Fibroblast of lung (primary cell): ENCODE measurements at regions not wholly inside any gene's neighbourhood (a gene's known extent, or its start where the extent isn't known, plus 50 kb on each side); places are given as distances from the start of the nearest gene placed in this dataset.

Experiments used
- CTCF ChIP-seq, 2 donors: IDR thresholded peaks in 1 of 2; conservative IDR thresholded peaks in 1 of 2; 1 replicate in 1 of 2; 2 replicates in 1 of 2; pipeline ENCODE4 v1.5.1; 2011 to 2012; ENCODE audit warnings: low read length in 2 of 2, control low read depth in 1 of 2, inconsistent platforms in 1 of 2, low read depth in 1 of 2, mild to moderate bottlenecking in 1 of 2
- EZH2 ChIP-seq: IDR thresholded peaks from 2 replicates; pipeline ENCODE4 v1.5.1; 2012; ENCODE audit warnings: low read length, control low read depth, mild to moderate bottlenecking; ENCODE audit errors: missing control alignments

GRCh38 chr21:17442165-17442564, 70.7 kb upstream of the CXADR start:
- TF ChIP-seq CTCF (conservative IDR thresholded peaks at IDR 0.05 in 1 of 2, IDR thresholded peaks at IDR 0.05 in 1 of 2; ENCODE audit: low read depth in 1 of 2, low read length in 2 of 2) (no peak), EZH2 (no peak)
